Karpas-422 (cell line): ENCODE measurements at regions not wholly inside any gene's neighbourhood (a gene's known extent, or its start where the extent isn't known, plus 50 kb on each side); places are given as distances from the start of the nearest gene placed in this dataset.

Source experiments
- DNase-seq: peaks from one replicate; pipeline ENCODE4 v3.0.0-alpha.2; 2015
- H2AFZ ChIP-seq: fragments of 200-600 bp; sonication (generic); 2 replicates; pipeline ENCODE4 v1.6.1; 2014; ENCODE audit warnings: antibody characterized with exemption, low read length, mixed read lengths
- H3K27ac ChIP-seq: fragments of 200-600 bp; sonication (generic); 2 replicates; pipeline ENCODE4 v1.5.1; 2014; ENCODE audit warnings: mild to moderate bottlenecking, low read length, moderate library complexity
- H3K27me3 ChIP-seq: fragments of 200-600 bp; sonication (generic); 2 replicates; pipeline ENCODE4 v1.6.1; 2014; ENCODE audit warnings: low read length, mixed read lengths
- H3K36me3 ChIP-seq: fragments of 200-600 bp; sonication (generic); 2 replicates; pipeline ENCODE4 v1.6.1; 2014; ENCODE audit warnings: low read length, mixed read lengths; ENCODE audit not compliant: insufficient read depth
- H3K4me1 ChIP-seq: fragments of 200-600 bp; sonication (generic); 2 replicates; pipeline ENCODE4 v1.6.1; 2014; ENCODE audit warnings: mild to moderate bottlenecking, low read length, mixed read lengths
- H3K4me2 ChIP-seq: fragments of 200-600 bp; sonication (generic); 2 replicates; pipeline ENCODE4 v1.6.1; 2014; ENCODE audit warnings: low read length, low read depth, mild to moderate bottlenecking; ENCODE audit not compliant: poor library complexity, severe bottlenecking
- H3K4me3 ChIP-seq: fragments of 200-600 bp; sonication (generic); 2 replicates; pipeline ENCODE4 v1.5.1; 2014; ENCODE audit warnings: mild to moderate bottlenecking, antibody characterized with exemption, low read length, mixed read lengths
- H3K79me2 ChIP-seq: fragments of 200-600 bp; sonication (generic); 2 replicates; pipeline ENCODE4 v1.6.1; 2014; ENCODE audit warnings: mild to moderate bottlenecking, low read length, mixed read lengths
- H3K9ac ChIP-seq: fragments of 200-600 bp; sonication (generic); 2 replicates; pipeline ENCODE4 v1.6.0; 2014; ENCODE audit warnings: low read length
- H3K9me2 ChIP-seq: fragments of 200-600 bp; sonication (generic), shearing (Covaris generic); replicated peaks from 2 replicates; pipeline ENCODE4 v1.6.0; 2014; ENCODE audit warnings: mild to moderate bottlenecking, low read length, moderate library complexity; ENCODE audit not compliant: insufficient read depth
- H3K9me3 ChIP-seq: fragments of 300-700, 200-600 bp; sonication (generic); 2 replicates; pipeline ENCODE4 v1.6.1; 2014; ENCODE audit warnings: low read length, mixed read lengths
- H4K20me1 ChIP-seq: fragments of 200-600 bp; sonication (generic); 2 replicates; pipeline ENCODE4 v1.6.1; 2014; ENCODE audit warnings: mild to moderate bottlenecking, antibody characterized with exemption, low read length, low read depth; ENCODE audit not compliant: insufficient read depth

DNA sequence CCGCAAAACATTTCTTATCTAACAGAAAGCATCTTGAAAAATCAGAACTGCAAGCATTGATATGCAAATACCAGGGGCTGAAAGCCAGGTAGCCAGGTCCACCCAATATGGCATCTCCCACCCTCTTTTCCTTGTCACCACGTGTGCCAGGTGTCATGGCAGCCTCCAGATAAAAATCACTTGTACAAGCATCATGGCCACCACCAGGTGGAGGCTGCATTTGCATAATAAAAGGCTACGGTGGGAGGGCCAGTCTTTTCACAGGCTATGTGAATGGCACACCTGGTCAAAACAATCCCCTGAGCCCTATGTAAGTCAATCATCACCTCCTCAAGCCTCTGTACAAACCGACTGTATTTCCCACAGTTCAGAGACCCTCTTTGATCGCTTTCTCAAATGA lies 1233.1 kb upstream of the ALCAM start:
- Histone ChIP-seq H3K4me3 (no peak overlapping the region), H3K36me3 (no peaks in the 10 kb centered on the region), H3K9me3 (no peaks in the 10 kb centered on the region; the same call in 1 of the 2 replicates), H3K9ac (no peak overlapping the region), H2AFZ (no peak overlapping the region), H3K27ac (no peak overlapping the region), H4K20me1 (no peaks in the 10 kb centered on the region), H3K79me2 (no peaks in the 10 kb centered on the region), H3K4me1 (no peaks in the 10 kb centered on the region), H3K4me2 (no peak overlapping the region), H3K9me2 (no peaks in the 10 kb centered on the region), H3K27me3 (no peaks in the 10 kb centered on the region)
- DNase-seq: no peak

DNA sequence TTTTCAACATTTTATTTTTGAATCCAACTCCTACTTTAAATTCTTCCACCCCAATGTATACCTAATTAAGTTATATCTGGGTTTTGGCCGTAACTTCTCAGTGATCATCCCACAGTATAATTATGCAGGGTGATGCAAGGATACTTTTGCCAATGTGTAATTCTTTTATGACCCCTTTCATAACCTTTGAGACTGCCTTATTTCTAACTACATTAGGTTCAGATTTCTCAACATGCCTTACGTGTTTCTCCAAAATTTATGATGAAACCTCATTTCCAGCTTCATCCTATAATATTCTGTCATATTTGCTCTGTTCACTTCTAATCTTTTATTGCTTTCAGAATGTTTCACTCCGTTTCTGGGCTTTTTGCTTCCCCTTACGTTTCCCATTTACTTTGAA lies 1229.6 kb upstream of the ALCAM start:
- Histone ChIP-seq H4K20me1 (no peaks in the 10 kb centered on the region), H3K4me1 (no peaks in the 10 kb centered on the region), H3K79me2 (no peaks in the 10 kb centered on the region), H3K27me3 (no peaks in the 10 kb centered on the region), H3K9me2 (0 out of 2 replicates have a peak, but pooled peaks cover 2% of the 10 kb centered on the region), H3K4me3 (no peak overlapping the region), H3K27ac (no peak overlapping the region), H2AFZ (no peak overlapping the region), H3K4me2 (no peak overlapping the region), H3K9ac (no peak overlapping the region), H3K36me3 (no peaks in the 10 kb centered on the region), H3K9me3 (no peaks in the 10 kb centered on the region)
- no peak for DNase-seq

DNA sequence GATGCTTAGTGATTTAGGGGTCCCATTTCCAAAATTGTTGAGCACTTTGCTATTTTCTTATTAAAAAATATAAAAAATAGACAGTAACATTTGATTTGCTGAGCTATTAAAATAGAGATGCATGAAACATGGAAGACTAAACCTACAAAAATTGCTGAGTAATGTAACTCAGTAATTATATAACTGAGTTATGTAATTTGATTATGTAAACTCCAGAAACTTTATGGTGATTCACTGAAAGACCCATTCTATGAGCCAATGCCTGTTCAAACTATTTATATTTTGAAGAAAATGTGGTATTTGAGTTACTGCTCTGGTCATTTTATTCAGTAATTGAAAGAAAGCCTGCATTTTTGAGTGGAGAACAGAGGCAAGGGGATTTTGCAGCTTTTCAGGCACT lies 1221.5 kb upstream of the ALCAM start:
- H3K4me2 ChIP-seq: no peak overlapping the region
- H2AFZ ChIP-seq: no peak overlapping the region
- no peak overlapping the region for H3K27ac ChIP-seq
- no peaks in the 10 kb centered on the region for H3K36me3 ChIP-seq
- H3K27me3 ChIP-seq: no peaks in the 10 kb centered on the region
- H3K9me2 ChIP-seq: 0 out of 2 replicates have a peak, but pooled peaks cover 2% of the 10 kb centered on the region
- no peaks in the 10 kb centered on the region for H4K20me1 ChIP-seq
- no peak overlapping the region for H3K4me3 ChIP-seq
- no peak for DNase-seq
- H3K9me3 ChIP-seq: no peaks in the 10 kb centered on the region
- no peaks in the 10 kb centered on the region for H3K4me1 ChIP-seq
- H3K79me2 ChIP-seq: no peaks in the 10 kb centered on the region
- no peak overlapping the region for H3K9ac ChIP-seq

DNA sequence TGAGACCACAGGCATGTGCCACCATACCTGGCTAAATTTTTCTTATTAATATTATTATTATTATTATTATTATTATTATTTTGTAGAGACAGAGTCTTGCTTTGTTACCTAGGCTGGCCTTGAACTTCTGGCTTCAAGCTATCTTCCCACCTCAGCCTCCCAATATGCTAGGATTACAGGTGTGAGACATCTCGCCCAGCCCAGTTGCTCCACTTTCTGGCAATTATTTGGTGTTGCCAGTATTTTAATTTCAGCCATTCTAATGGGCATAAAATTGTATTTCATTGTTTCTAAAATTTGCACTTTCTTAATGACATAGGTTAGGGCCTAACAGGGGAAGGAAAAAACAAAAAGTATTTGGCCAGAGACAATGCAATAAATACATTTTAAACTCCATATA lies 1217.6 kb upstream of the ALCAM start:
- Histone ChIP-seq H3K27me3 (no peaks in the 10 kb centered on the region), H3K4me1 (no peaks in the 10 kb centered on the region), H4K20me1 (no peaks in the 10 kb centered on the region), H3K4me3 (no peak overlapping the region), H3K4me2 (no peak overlapping the region), H3K9ac (no peak overlapping the region), H2AFZ (no peak overlapping the region), H3K27ac (no peak overlapping the region), H3K79me2 (no peaks in the 10 kb centered on the region), H3K9me3 (no peaks in the 10 kb centered on the region), H3K9me2 (no peaks in the 10 kb centered on the region), H3K36me3 (no peaks in the 10 kb centered on the region)
- DNase-seq: peak; percentile 60

DNA sequence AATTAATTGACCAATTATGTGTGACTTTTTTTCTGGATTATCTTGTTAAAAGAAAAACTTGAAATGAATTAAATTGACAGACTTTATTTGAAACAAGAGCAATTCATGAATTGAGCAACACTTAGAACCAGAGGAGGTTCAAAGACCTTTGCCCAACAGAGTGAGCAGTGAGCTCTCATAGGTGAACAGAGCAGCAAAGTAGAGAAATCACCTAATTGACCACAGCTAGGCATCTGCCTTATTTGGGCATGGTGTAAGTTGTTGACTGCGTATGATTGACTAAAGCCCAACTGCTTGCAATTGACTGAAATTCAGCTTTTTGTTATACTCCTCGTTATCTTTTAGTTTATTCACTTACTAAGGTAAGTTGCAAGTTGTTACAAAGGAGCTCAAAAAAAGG lies 1216.0 kb upstream of the ALCAM start:
- Histone ChIP-seq H3K27me3 (no peaks in the 10 kb centered on the region), H3K9me2 (no peaks in the 10 kb centered on the region), H3K9me3 (no peaks in the 10 kb centered on the region), H3K4me1 (no peaks in the 10 kb centered on the region), H3K36me3 (no peaks in the 10 kb centered on the region), H2AFZ (no peak overlapping the region), H3K4me3 (no peak overlapping the region), H3K4me2 (no peak overlapping the region), H3K27ac (no peak overlapping the region), H3K79me2 (no peaks in the 10 kb centered on the region), H4K20me1 (no peaks in the 10 kb centered on the region), H3K9ac (no peak overlapping the region)
- no peak for DNase-seq

DNA sequence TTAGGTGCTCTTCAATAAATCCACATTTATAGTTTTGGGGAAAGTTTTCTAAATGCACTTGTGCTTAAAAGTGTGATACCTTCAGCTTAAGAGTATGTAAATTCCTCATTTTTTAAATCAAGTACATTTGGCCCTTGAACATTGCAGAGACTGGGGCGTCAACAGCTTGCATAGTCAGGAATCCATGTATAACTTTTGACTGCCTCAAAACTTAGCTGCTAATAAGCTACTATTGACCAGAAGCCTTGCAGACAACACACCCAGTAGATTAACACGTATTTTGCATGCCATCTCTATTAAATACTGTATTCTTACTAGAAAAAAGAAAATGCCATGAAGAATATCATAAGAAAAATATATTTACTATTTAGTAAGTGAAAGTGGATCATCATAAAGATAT lies 1211.8 kb upstream of the ALCAM start:
- Histone ChIP-seq H3K9me3 (no peaks in the 10 kb centered on the region), H2AFZ (no peak overlapping the region), H3K27ac (no peak overlapping the region), H3K9ac (no peak overlapping the region), H4K20me1 (no peaks in the 10 kb centered on the region), H3K4me3 (no peak overlapping the region), H3K27me3 (no peaks in the 10 kb centered on the region), H3K4me2 (no peak overlapping the region), H3K79me2 (no peaks in the 10 kb centered on the region), H3K36me3 (no peaks in the 10 kb centered on the region), H3K4me1 (no peaks in the 10 kb centered on the region), H3K9me2 (no peaks in the 10 kb centered on the region)
- DNase-seq: no peak

DNA sequence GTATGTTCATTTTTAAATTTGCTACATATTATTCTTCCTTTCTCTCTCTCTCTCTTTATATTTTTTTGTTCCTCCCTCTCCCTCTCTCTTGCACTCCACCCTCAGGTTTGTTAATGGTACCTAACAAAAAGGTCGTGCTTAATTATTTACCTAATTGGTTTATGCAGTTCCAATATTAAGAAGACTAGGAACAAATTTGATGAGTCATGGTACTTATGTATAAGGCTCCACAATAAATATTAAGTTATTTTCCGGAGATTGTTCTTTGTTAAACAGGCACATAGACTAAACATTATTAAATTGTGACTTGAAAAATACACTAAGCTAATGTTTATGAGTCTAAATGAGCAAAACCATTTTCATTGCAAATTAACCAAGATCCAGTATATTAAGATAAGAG lies 1200.8 kb upstream of the ALCAM start:
- DNase-seq: no peak
- Histone ChIP-seq H3K4me2 (no peak overlapping the region), H2AFZ (no peak overlapping the region), H3K4me1 (no peaks in the 10 kb centered on the region), H3K36me3 (no peaks in the 10 kb centered on the region), H3K9me2 (no peaks in the 10 kb centered on the region), H3K4me3 (no peak overlapping the region), H4K20me1 (no peaks in the 10 kb centered on the region), H3K9me3 (no peaks in the 10 kb centered on the region; the same call in 1 of the 2 replicates), H3K9ac (no peak overlapping the region), H3K27ac (no peak overlapping the region), H3K27me3 (no peaks in the 10 kb centered on the region), H3K79me2 (no peaks in the 10 kb centered on the region)

DNA sequence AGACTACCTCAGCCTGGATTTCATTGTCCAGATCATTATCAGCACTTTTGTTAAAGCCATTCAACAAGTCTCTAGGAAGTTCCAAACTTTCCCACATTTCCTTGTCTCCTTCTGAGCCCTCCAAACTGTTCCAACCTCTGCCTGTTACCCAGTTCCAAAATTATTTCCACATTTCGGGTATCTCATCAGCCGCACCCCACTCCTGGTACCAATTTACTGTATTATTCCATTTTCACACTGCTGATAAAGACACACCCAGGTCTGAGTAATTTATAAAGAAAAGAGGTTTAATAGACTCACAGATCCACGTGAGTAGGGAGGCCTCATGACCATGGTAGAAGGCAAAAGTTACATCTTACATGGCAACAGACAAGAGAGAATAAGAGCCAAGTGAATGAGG lies 1198.3 kb upstream of the ALCAM start:
- H3K9me2 ChIP-seq: no peaks in the 10 kb centered on the region
- H4K20me1 ChIP-seq: no peaks in the 10 kb centered on the region
- H3K27ac ChIP-seq: no peak overlapping the region
- no peak overlapping the region for H3K4me3 ChIP-seq
- no peak overlapping the region for H2AFZ ChIP-seq
- no peak overlapping the region for H3K4me2 ChIP-seq
- H3K27me3 ChIP-seq: no peaks in the 10 kb centered on the region
- DNase-seq: no peak
- no peaks in the 10 kb centered on the region for H3K79me2 ChIP-seq
- H3K36me3 ChIP-seq: no peaks in the 10 kb centered on the region
- no peaks in the 10 kb centered on the region for H3K4me1 ChIP-seq
- no peaks in the 10 kb centered on the region; the same call in 1 of the 2 replicates for H3K9me3 ChIP-seq
- no peak overlapping the region for H3K9ac ChIP-seq

DNA sequence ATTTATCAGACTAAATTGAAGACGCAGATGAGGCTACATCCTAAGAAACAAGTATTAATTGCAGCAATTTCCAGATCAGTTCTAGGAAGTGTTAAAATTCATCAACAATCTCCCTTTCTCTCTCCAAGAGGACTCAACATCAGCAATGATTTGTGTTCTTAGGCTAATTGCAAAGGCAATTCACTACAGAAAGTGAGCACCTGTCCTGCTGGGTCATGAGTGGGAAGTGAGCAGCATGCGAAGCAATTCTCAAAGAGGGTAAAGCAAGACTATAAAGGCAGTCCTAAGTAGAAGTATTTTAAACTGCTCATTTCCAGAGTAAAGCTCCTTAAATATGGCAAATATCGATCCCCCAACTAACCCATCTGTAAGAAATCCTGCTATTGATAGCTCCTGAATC lies 1191.0 kb upstream of the ALCAM start:
- no peaks in the 10 kb centered on the region for H3K36me3 ChIP-seq

More for the DNA sequence above, 1191.0 kb upstream of the ALCAM start:
- Histone ChIP-seq H4K20me1 (no peaks in the 10 kb centered on the region), H3K27me3 (no peaks in the 10 kb centered on the region), H3K9me2 (no peaks in the 10 kb centered on the region), H3K4me2 (no peak overlapping the region), H3K4me1 (no peaks in the 10 kb centered on the region), H3K9me3 (no peaks in the 10 kb centered on the region), H2AFZ (no peak overlapping the region), H3K27ac (no peak overlapping the region), H3K9ac (no peak overlapping the region), H3K4me3 (no peak overlapping the region), H3K79me2 (no peaks in the 10 kb centered on the region)
- no peak for DNase-seq
